ENCODE measurements at regions not wholly inside any gene's neighbourhood (a gene's known extent, or its start where the extent isn't known, plus 50 kb on each side); places are given as distances from the start of the nearest gene placed in this dataset.

- no peak overlapping the region for H3K4me3 ChIP-seq (replicated peaks in 1 of 2; ENCODE audit: low read depth in 2 of 2, low read length in 2 of 2)
- TF ChIP-seq, protein P1, sequence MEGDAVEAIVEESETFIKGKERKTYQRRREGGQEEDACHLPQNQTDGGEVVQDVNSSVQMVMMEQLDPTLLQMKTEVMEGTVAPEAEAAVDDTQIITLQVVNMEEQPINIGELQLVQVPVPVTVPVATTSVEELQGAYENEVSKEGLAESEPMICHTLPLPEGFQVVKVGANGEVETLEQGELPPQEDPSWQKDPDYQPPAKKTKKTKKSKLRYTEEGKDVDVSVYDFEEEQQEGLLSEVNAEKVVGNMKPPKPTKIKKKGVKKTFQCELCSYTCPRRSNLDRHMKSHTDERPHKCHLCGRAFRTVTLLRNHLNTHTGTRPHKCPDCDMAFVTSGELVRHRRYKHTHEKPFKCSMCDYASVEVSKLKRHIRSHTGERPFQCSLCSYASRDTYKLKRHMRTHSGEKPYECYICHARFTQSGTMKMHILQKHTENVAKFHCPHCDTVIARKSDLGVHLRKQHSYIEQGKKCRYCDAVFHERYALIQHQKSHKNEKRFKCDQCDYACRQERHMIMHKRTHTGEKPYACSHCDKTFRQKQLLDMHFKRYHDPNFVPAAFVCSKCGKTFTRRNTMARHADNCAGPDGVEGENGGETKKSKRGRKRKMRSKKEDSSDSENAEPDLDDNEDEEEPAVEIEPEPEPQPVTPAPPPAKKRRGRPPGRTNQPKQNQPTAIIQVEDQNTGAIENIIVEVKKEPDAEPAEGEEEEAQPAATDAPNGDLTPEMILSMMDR (IDR thresholded peaks at IDR 0.05; ENCODE audit: low read depth, low read length), result no peak
- peak; percentile 12 to 34 for DNase-seq (ENCODE audit: low read depth in 2 of 2)
Observed at GRCh38 chr12:87227162-87227561, 802.0 kb downstream of the C12orf50 start.

DNA sequence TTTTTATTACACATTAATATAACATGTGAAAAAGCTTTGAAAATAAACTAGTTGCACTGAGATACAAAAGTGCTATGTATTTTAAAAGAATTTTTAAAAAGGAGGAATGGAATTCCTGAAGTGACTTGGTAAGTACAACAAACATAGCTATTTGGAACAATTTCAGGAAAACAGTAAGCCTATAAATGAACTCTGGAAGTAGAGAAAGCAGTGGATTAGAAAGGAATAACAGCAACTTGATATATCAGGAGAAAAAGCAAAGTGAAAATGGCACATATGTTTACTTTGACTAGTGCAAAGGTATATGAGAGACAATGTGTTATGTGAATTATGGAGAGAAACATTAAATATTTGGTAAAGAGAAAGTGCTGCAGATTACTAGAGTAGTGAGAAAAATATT lies 811.7 kb downstream of the C12orf50 start:
- no peak overlapping the region for H3K4me3 ChIP-seq (replicated peaks in 1 of 2; ENCODE audit: low read depth in 2 of 2, low read length in 2 of 2)
- peak in 1 of 2 donors; percentile 61 for DNase-seq (ENCODE audit: low read depth in 2 of 2)
- TF ChIP-seq, protein P1 (IDR thresholded peaks at IDR 0.05; ENCODE audit: low read depth, low read length), result no peak

GRCh38 chr12:87216436-87216835 lies 812.8 kb downstream of the C12orf50 start:
- H3K4me3 ChIP-seq (replicated peaks in 1 of 2; ENCODE audit: low read depth in 2 of 2, low read length in 2 of 2), result no peak overlapping the region
- TF ChIP-seq, protein P1 (IDR thresholded peaks at IDR 0.05; ENCODE audit: low read depth, low read length), result no peak
- peak; percentile 66 to 90 for DNase-seq (ENCODE audit: low read depth in 2 of 2)

- no peak for DNase-seq (ENCODE audit: low read depth in 2 of 2)
- H3K4me3 ChIP-seq (replicated peaks in 1 of 2; ENCODE audit: low read depth in 2 of 2, low read length in 2 of 2), result no peak overlapping the region
- TF ChIP-seq, protein P1 (IDR thresholded peaks at IDR 0.05; ENCODE audit: low read depth, low read length), result no peak
Observed at GRCh38 chr12:87202189-87202588, 827.0 kb downstream of the C12orf50 start.

DNA sequence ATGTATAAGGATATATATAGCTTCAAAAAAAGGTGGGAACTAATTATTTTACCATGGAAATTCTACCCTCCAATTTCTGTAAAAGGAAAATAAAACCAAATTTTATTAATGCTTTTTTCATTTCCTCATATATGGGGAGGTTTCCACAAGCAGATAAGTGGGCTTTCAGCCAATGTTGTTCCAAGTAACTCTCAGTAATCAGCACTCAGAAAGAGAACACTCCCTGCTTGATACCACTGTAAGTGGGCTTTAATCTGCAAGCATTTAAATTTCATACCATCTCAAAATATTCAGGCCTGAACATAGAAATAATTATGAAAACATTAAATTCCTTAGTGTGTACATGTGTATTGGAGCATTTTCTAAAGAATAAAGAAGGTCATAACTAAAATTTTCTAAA lies 827.6 kb downstream of the C12orf50 start:
- DNase-seq (ENCODE audit: low read depth in 2 of 2), result peak in 1 of 2 donors; percentile 65
- H3K4me3 ChIP-seq (replicated peaks in 1 of 2; ENCODE audit: low read depth in 2 of 2, low read length in 2 of 2), result no peak overlapping the region
- TF ChIP-seq, protein P1 (IDR thresholded peaks at IDR 0.05; ENCODE audit: low read depth, low read length), result no peak

GRCh38 chr12:87200289-87200979 lies 828.8 kb downstream of the C12orf50 start:
- TF ChIP-seq, protein P1 (IDR thresholded peaks at IDR 0.05; ENCODE audit: low read depth, low read length), result no peak
- DNase-seq (ENCODE audit: low read depth in 2 of 2), result no peak
- no peak overlapping the region for H3K4me3 ChIP-seq (replicated peaks in 1 of 2; ENCODE audit: low read depth in 2 of 2, low read length in 2 of 2)

DNA sequence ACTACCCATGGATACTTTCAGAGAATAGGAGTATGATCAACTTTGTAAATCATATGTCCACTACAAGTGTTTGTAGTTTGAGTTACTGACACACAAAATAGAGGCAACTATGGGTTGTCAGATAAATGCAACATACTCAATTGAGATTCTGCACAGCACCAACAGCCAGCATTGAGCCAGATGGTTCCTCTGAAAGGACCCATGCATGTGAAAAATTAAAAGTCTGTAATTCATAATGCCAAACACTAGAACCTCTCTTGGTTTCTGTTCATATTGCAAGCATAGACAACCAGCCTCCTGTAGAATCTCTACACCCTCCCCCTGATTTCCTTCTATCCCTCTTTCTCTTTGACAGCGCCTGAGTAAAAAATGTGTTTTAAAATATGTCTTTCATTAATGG lies 831.0 kb downstream of the C12orf50 start:
- TF ChIP-seq, protein P1 (IDR thresholded peaks at IDR 0.05; ENCODE audit: low read depth, low read length), result no peak
- no peak for DNase-seq (ENCODE audit: low read depth in 2 of 2)
- H3K4me3 ChIP-seq (replicated peaks in 1 of 2; ENCODE audit: low read depth in 2 of 2, low read length in 2 of 2), result no peak overlapping the region
